ENCODE measurements at regions not wholly inside any gene's neighbourhood (a gene's known extent, or its start where the extent isn't known, plus 50 kb on each side); places are given as distances from the start of the nearest gene placed in this dataset.

GRCh38 chr5:68381909-68382308 is 166.4 kb downstream of the PIK3R1 start:
- Mint-ChIP-seq H3K4me1 (ENCODE audit: unreplicated experiment) (peaks cover 8% of the 10 kb centered on the region), H3K36me3 (ENCODE audit: low read depth, unreplicated experiment) (no peaks in the 10 kb centered on the region), H3K27me3 (ENCODE audit: unreplicated experiment) (peaks cover 3% of the 10 kb centered on the region), H3K4me3 (ENCODE audit: unreplicated experiment) (no peak overlapping the region), H3K27ac (ENCODE audit: unreplicated experiment) (no peak overlapping the region), H3K9me3 (ENCODE audit: unreplicated experiment) (no peaks in the 10 kb centered on the region)
- DNase-seq (ENCODE audit: low spot score), result no peak
- no peak for TF ChIP-seq CTCF (IDR thresholded peaks at IDR 0.05; ENCODE audit: unreplicated experiment)

- H3K36me3 Mint-ChIP-seq (ENCODE audit: low read depth, unreplicated experiment), result no peaks in the 10 kb centered on the region
- H3K9me3 Mint-ChIP-seq (ENCODE audit: unreplicated experiment), result no peaks in the 10 kb centered on the region
- peaks cover 2% of the 10 kb centered on the region for H3K27me3 Mint-ChIP-seq (ENCODE audit: unreplicated experiment)
- H3K4me3 Mint-ChIP-seq (ENCODE audit: unreplicated experiment), result no peak overlapping the region
- H3K4me1 Mint-ChIP-seq (ENCODE audit: unreplicated experiment), result peaks cover 8% of the 10 kb centered on the region
- no peak overlapping the region for H3K27ac Mint-ChIP-seq (ENCODE audit: unreplicated experiment)
- no peak for TF ChIP-seq CTCF (IDR thresholded peaks at IDR 0.05; ENCODE audit: unreplicated experiment)
- no peak for DNase-seq (ENCODE audit: low spot score)
Observed at GRCh38 chr5:68382640-68383039, 167.1 kb downstream of the PIK3R1 start.

GRCh38 chr5:68383888-68384310 is 168.3 kb downstream of the PIK3R1 start:
- H3K36me3 Mint-ChIP-seq (ENCODE audit: low read depth, unreplicated experiment), result no peaks in the 10 kb centered on the region
- H3K9me3 Mint-ChIP-seq (ENCODE audit: unreplicated experiment), result no peaks in the 10 kb centered on the region
- H3K27me3 Mint-ChIP-seq (ENCODE audit: unreplicated experiment), result no peaks in the 10 kb centered on the region
- H3K4me3 Mint-ChIP-seq (ENCODE audit: unreplicated experiment), result no peak overlapping the region
- TF ChIP-seq CTCF (IDR thresholded peaks at IDR 0.05; ENCODE audit: unreplicated experiment), result no peak
- peaks cover 8% of the 10 kb centered on the region for H3K4me1 Mint-ChIP-seq (ENCODE audit: unreplicated experiment)
- H3K27ac Mint-ChIP-seq (ENCODE audit: unreplicated experiment), result no peak overlapping the region
- no peak for DNase-seq (ENCODE audit: low spot score)

GRCh38 chr5:68384936-68385594 is 169.5 kb downstream of the PIK3R1 start:
- TF ChIP-seq CTCF (IDR thresholded peaks at IDR 0.05; ENCODE audit: unreplicated experiment), result no peak
- no peak overlapping the region for H3K4me3 Mint-ChIP-seq (ENCODE audit: unreplicated experiment)
- H3K36me3 Mint-ChIP-seq (ENCODE audit: low read depth, unreplicated experiment), result no peaks in the 10 kb centered on the region
- H3K27me3 Mint-ChIP-seq (ENCODE audit: unreplicated experiment), result no peaks in the 10 kb centered on the region
- no peak for DNase-seq (ENCODE audit: low spot score)
- H3K27ac Mint-ChIP-seq (ENCODE audit: unreplicated experiment), result no peak overlapping the region
- H3K4me1 Mint-ChIP-seq (ENCODE audit: unreplicated experiment), result peaks cover 8% of the 10 kb centered on the region
- H3K9me3 Mint-ChIP-seq (ENCODE audit: unreplicated experiment), result no peaks in the 10 kb centered on the region

GRCh38 chr5:68385936-68386335 is 170.4 kb downstream of the PIK3R1 start:
- Mint-ChIP-seq H3K27me3 (ENCODE audit: unreplicated experiment) (no peaks in the 10 kb centered on the region), H3K36me3 (ENCODE audit: low read depth, unreplicated experiment) (no peaks in the 10 kb centered on the region)

More at GRCh38 chr5:68385936-68386335, 170.4 kb downstream of the PIK3R1 start:
- Mint-ChIP-seq H3K9me3 (ENCODE audit: unreplicated experiment) (no peaks in the 10 kb centered on the region), H3K4me3 (ENCODE audit: unreplicated experiment) (no peak overlapping the region), H3K4me1 (ENCODE audit: unreplicated experiment) (peaks cover 8% of the 10 kb centered on the region), H3K27ac (ENCODE audit: unreplicated experiment) (no peak overlapping the region)
- TF ChIP-seq CTCF (IDR thresholded peaks at IDR 0.05; ENCODE audit: unreplicated experiment), result no peak
- DNase-seq (ENCODE audit: low spot score), result no peak
